Fibroblast of skin of back (primary cell): ENCODE measurements at regions not wholly inside any gene's neighbourhood (a gene's known extent, or its start where the extent isn't known, plus 50 kb on each side); places are given as distances from the start of the nearest gene placed in this dataset.

Experiments used
- DNase-seq: peaks from one replicate; pipeline ENCODE4 v3.0.0-alpha.2; 2013

GRCh38 chr16:5451641-5452040 lies 354.0 kb upstream of the EEF2KMT start:
- no peak for DNase-seq

- DNase-seq = no peak
Observed at GRCh38 chr16:5450409-5451104, 353.0 kb upstream of the EEF2KMT start.

- no peak for DNase-seq
Observed at GRCh38 chr16:5449901-5450300, 352.3 kb upstream of the EEF2KMT start.

- no peak for DNase-seq
Observed at GRCh38 chr16:5448798-5449197, 351.2 kb upstream of the EEF2KMT start.

GRCh38 chr16:5447734-5448133 lies 350.1 kb upstream of the EEF2KMT start:
- no peak for DNase-seq

- DNase-seq = no peak
Observed at GRCh38 chr16:5446623-5447240, 349.1 kb upstream of the EEF2KMT start.

GRCh38 chr16:5444189-5444588 lies 346.6 kb upstream of the EEF2KMT start:
- DNase-seq = no peak

GRCh38 chr16:5442986-5443385 lies 345.4 kb upstream of the EEF2KMT start:
- DNase-seq = no peak

- no peak for DNase-seq
Observed at GRCh38 chr16:5442054-5442453, 344.5 kb upstream of the EEF2KMT start.

GRCh38 chr16:5438591-5438990 lies 341.0 kb upstream of the EEF2KMT start:
- peak; percentile 11 for DNase-seq

GRCh38 chr16:5433587-5433986 lies 336.0 kb upstream of the EEF2KMT start:
- DNase-seq = no peak

GRCh38 chr16:5432166-5432565 lies 334.6 kb upstream of the EEF2KMT start:
- no peak for DNase-seq

GRCh38 chr16:5430598-5430997 lies 333.0 kb upstream of the EEF2KMT start:
- no peak for DNase-seq

- peak; percentile 7 for DNase-seq
Observed at GRCh38 chr16:5428932-5429331, 331.3 kb upstream of the EEF2KMT start.

- DNase-seq = no peak
Observed at GRCh38 chr16:5427571-5427970, 330.0 kb upstream of the EEF2KMT start.

- DNase-seq = no peak
Observed at GRCh38 chr16:5422643-5423496, 325.3 kb upstream of the EEF2KMT start.

- DNase-seq = no peak
Observed at GRCh38 chr16:5422047-5422446, 324.5 kb upstream of the EEF2KMT start.

- DNase-seq = no peak
Observed at GRCh38 chr16:5416013-5416412, 318.4 kb upstream of the EEF2KMT start.

GRCh38 chr16:5415123-5415522 lies 317.5 kb upstream of the EEF2KMT start:
- no peak for DNase-seq

- no peak for DNase-seq
Observed at GRCh38 chr16:5412731-5413130, 315.1 kb upstream of the EEF2KMT start.

- no peak for DNase-seq
Observed at GRCh38 chr16:5398203-5398602, 300.6 kb upstream of the EEF2KMT start.

GRCh38 chr16:5396880-5397279 lies 299.3 kb upstream of the EEF2KMT start:
- DNase-seq = no peak

- DNase-seq = no peak
Observed at GRCh38 chr16:5393070-5393469, 295.5 kb upstream of the EEF2KMT start.

- no peak for DNase-seq
Observed at GRCh38 chr16:5386989-5387388, 289.4 kb upstream of the EEF2KMT start.
